SK-N-SH treated with all-trans-retinoic acid at 6 μM for 48 hours (cell line): ENCODE measurements at regions not wholly inside any gene's neighbourhood (a gene's known extent, or its start where the extent isn't known, plus 50 kb on each side); places are given as distances from the start of the nearest gene placed in this dataset.

Experiments
- BACH2 ChIP-seq: fragments of 250-450 bp; sonication (Bioruptor Pico); IDR thresholded peaks from 2 replicates; pipeline ENCODE4 v1.9.0; 2021; ENCODE audit warnings: mild to moderate bottlenecking, borderline replicate concordance
- PPARA ChIP-seq: fragments of 250-450 bp; sonication (Bioruptor Pico); IDR thresholded peaks from 2 replicates; pipeline ENCODE4 v1.5.0; 2020; ENCODE audit warnings: mild to moderate bottlenecking, borderline replicate concordance

- no peak for TF ChIP-seq PPARA
- TF ChIP-seq BACH2 (CRISPR knock-in tag) = no peak
These were observed 230.1 kb upstream of the FAT1 start for GRCh38 chr4:186953599-186954260.
